ENCODE measurements at regions not wholly inside any gene's neighbourhood (a gene's known extent, or its start where the extent isn't known, plus 50 kb on each side); places are given as distances from the start of the nearest gene placed in this dataset.

- Histone ChIP-seq H3K4me1 (ENCODE audit: insufficient read depth) (no peaks in the 10 kb centered on the region), H3K4me3 (no peak overlapping the region), H3K27ac (no peak overlapping the region), H3K36me3 (no peaks in the 10 kb centered on the region), H3K9me3 (no peaks in the 10 kb centered on the region), H3K27me3 (no peaks in the 10 kb centered on the region)
- intact Hi-C loops (cut with DNase I) = no loop called here
- no peak for TF ChIP-seq CTCF (IDR thresholded peaks at IDR 0.05)
- TF ChIP-seq POLR2A (IDR thresholded peaks at IDR 0.05) = no peak
- TF ChIP-seq EP300 (IDR thresholded peaks at IDR 0.05) = no peak
- WGBS, 3 donors = 60 to 66% (median 65%) methylated on average over 8 of the region's 8 CpGs
- no peak for DNase-seq
Measured at GRCh38 chr11:79546351-79546750, 105.5 kb upstream of the TENM4 start.

GRCh38 chr11:79544361-79544760 is 103.5 kb upstream of the TENM4 start:
- no peak for DNase-seq
- Histone ChIP-seq H3K9me3 (no peaks in the 10 kb centered on the region), H3K4me1 (ENCODE audit: insufficient read depth) (no peaks in the 10 kb centered on the region), H3K4me3 (no peak overlapping the region), H3K36me3 (no peaks in the 10 kb centered on the region), H3K27ac (no peak overlapping the region), H3K27me3 (no peaks in the 10 kb centered on the region)
- 64 to 99% (median 96%) methylated on average over 2 of the region's 2 CpGs for WGBS, 3 donors
- intact Hi-C loops (cut with DNase I) = no loop called here
- TF ChIP-seq POLR2A (IDR thresholded peaks at IDR 0.05) (no peak), EP300 (IDR thresholded peaks at IDR 0.05) (no peak), CTCF (IDR thresholded peaks at IDR 0.05) (no peak)

- intact Hi-C loops (cut with DNase I) = no loop called here
- no peak for DNase-seq
- Histone ChIP-seq H3K27ac (no peak overlapping the region), H3K27me3 (no peaks in the 10 kb centered on the region), H3K4me1 (ENCODE audit: insufficient read depth) (no peaks in the 10 kb centered on the region), H3K9me3 (no peaks in the 10 kb centered on the region), H3K4me3 (no peak overlapping the region), H3K36me3 (no peaks in the 10 kb centered on the region)
- TF ChIP-seq POLR2A (IDR thresholded peaks at IDR 0.05) = no peak
- TF ChIP-seq EP300 (IDR thresholded peaks at IDR 0.05) = no peak
- TF ChIP-seq CTCF (IDR thresholded peaks at IDR 0.05) = no peak
- 62 to 70% (median 65%) methylated on average over 1 of the region's 1 CpG for WGBS, 3 donors
Measured at GRCh38 chr11:79543101-79543500, 102.3 kb upstream of the TENM4 start.

GRCh38 chr11:79541466-79541865 is 100.6 kb upstream of the TENM4 start:
- intact Hi-C loops (cut with DNase I) = no loop called here
- TF ChIP-seq CTCF (IDR thresholded peaks at IDR 0.05) = no peak
- no peak for TF ChIP-seq POLR2A (IDR thresholded peaks at IDR 0.05)
- TF ChIP-seq EP300 (IDR thresholded peaks at IDR 0.05) = no peak
- Histone ChIP-seq H3K4me3 (no peak overlapping the region), H3K4me1 (ENCODE audit: insufficient read depth) (no peaks in the 10 kb centered on the region), H3K36me3 (no peaks in the 10 kb centered on the region), H3K9me3 (no peaks in the 10 kb centered on the region), H3K27ac (no peak overlapping the region), H3K27me3 (no peaks in the 10 kb centered on the region)
- DNase-seq = no peak
- WGBS, 3 donors = 71 to 83% (median 81%) methylated on average over 4 of the region's 4 CpGs

- intact Hi-C loops (cut with DNase I) = no loop called here
- DNase-seq = no peak
- Histone ChIP-seq H3K4me3 (no peak overlapping the region), H3K27me3 (no peaks in the 10 kb centered on the region), H3K4me1 (ENCODE audit: insufficient read depth) (no peaks in the 10 kb centered on the region), H3K27ac (no peak overlapping the region), H3K36me3 (no peaks in the 10 kb centered on the region), H3K9me3 (no peaks in the 10 kb centered on the region)
- 71 to 74% (median 72%) methylated on average over 3 of the region's 3 CpGs for WGBS, 3 donors
- TF ChIP-seq EP300 (IDR thresholded peaks at IDR 0.05) = no peak
- no peak for TF ChIP-seq CTCF (IDR thresholded peaks at IDR 0.05)
- TF ChIP-seq POLR2A (IDR thresholded peaks at IDR 0.05) = no peak
Measured at GRCh38 chr11:79538775-79539174, 97.9 kb upstream of the TENM4 start.
